Ishikawa (cell line): ENCODE measurements at regions not wholly inside any gene's neighbourhood (a gene's known extent, or its start where the extent isn't known, plus 50 kb on each side); places are given as distances from the start of the nearest gene placed in this dataset.

ENCODE experiments used
- EGR1 ChIP-seq: IDR thresholded peaks from 2 replicates; pipeline ENCODE4 v1.6.1; 2012
- EP300 ChIP-seq: IDR thresholded peaks from 2 replicates; pipeline ENCODE4 v1.6.1; 2012; ENCODE audit warnings: borderline replicate concordance
- NFIC ChIP-seq: IDR thresholded peaks from 2 replicates; pipeline ENCODE4 v1.6.1; 2012
- REST ChIP-seq: IDR thresholded peaks from 2 replicates; pipeline ENCODE4 v1.6.1; 2012; ENCODE audit warnings: low read depth, mild to moderate bottlenecking
- TAF1 ChIP-seq: IDR thresholded peaks from 2 replicates; pipeline ENCODE4 v1.6.1; 2012; ENCODE audit warnings: low read depth, mild to moderate bottlenecking
- YY1 ChIP-seq: IDR thresholded peaks from 2 replicates; pipeline ENCODE4 v1.6.1; 2012; ENCODE audit warnings: low read depth

DNA sequence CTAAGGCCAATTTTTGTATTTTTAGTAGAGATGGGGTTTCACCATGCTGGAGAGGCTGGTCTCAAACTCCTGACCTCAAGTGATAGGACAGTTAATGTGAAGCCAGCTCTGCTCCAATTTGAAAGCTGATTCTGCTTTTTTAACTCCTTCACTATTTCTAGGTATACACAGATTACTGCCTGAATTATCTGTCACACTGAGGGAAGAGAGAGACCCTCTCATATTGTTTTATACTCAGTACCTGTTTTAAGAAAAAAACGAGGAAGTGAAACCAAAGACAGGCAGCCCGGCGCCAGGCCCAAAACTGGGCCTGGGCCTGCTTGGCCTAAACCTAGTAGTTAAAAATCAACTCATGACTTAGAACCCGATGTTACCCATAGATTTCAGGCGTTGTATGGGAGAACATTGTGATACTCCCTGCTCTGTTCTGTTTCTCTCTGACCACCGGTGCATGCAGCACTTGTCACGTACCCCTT lies 1601.5 kb upstream of the PCDH10 start:
- no peak for TF ChIP-seq NFIC
- TF ChIP-seq EP300: no peak
- TF ChIP-seq REST: no peak
- no peak for TF ChIP-seq TAF1
- no peak for TF ChIP-seq EGR1
- TF ChIP-seq YY1: no peak
